ENCODE measurements at regions not wholly inside any gene's neighbourhood (a gene's known extent, or its start where the extent isn't known, plus 50 kb on each side); places are given as distances from the start of the nearest gene placed in this dataset.
"Not testable (repeated sequence)": the region's sequence is repeated elsewhere in the genome, so short reads cannot be mapped to it uniquely, and the experiment has no call there.

- intact Hi-C loops (cut with DNase I; ENCODE audit: low total_unique reads) = no loop called here
- H3K4me3 ChIP-seq (ENCODE audit: low read depth, poor library complexity, severe bottlenecking) = no peak overlapping the region
- 63 to 71% methylated on average over 8 of the region's 8 CpGs for WGBS, 2 donors
- TF ChIP-seq POLR2A (IDR thresholded peaks at IDR 0.05) (no peak), CTCF (IDR thresholded peaks at IDR 0.05) (no peak)
- DNase-seq (ENCODE audit: low spot score in 2 of 2) = no peak
Observed at GRCh38 chr1:87435484-87435883, 106.8 kb downstream of the LMO4 start.

GRCh38 chr1:87436115-87436514, 107.4 kb downstream of the LMO4 start:
- H3K4me3 ChIP-seq (ENCODE audit: low read depth, poor library complexity, severe bottlenecking); intact Hi-C loops (cut with DNase I; ENCODE audit: low total_unique reads); DNase-seq (ENCODE audit: low spot score in 2 of 2): not testable (repeated sequence)
- WGBS, 2 donors = 43 to 52% methylated on average over 8 of the region's 8 CpGs

- WGBS, 2 donors = 40 to 43% methylated on average over 4 of the region's 4 CpGs
- no peak for DNase-seq (ENCODE audit: low spot score in 2 of 2)
- intact Hi-C loops (cut with DNase I; ENCODE audit: low total_unique reads) = no loop called here
- H3K4me3 ChIP-seq (ENCODE audit: low read depth, poor library complexity, severe bottlenecking) = no peak overlapping the region
- TF ChIP-seq CTCF (IDR thresholded peaks at IDR 0.05) (no peak), POLR2A (IDR thresholded peaks at IDR 0.05) (no peak)
Observed at GRCh38 chr1:87436534-87436933, 107.9 kb downstream of the LMO4 start.

GRCh38 chr1:87437663-87438295, 109.1 kb downstream of the LMO4 start:
- 47 to 57% methylated on average over 3 of the region's 3 CpGs for WGBS, 2 donors
- intact Hi-C loops (cut with DNase I; ENCODE audit: low total_unique reads) = no loop called here
- TF ChIP-seq POLR2A (IDR thresholded peaks at IDR 0.05) = no peak
- TF ChIP-seq CTCF (IDR thresholded peaks at IDR 0.05) = no peak
- no peak overlapping the region for H3K4me3 ChIP-seq (ENCODE audit: low read depth, poor library complexity, severe bottlenecking)
- no peak for DNase-seq (ENCODE audit: low spot score in 2 of 2)

GRCh38 chr1:87439821-87440220, 111.1 kb downstream of the LMO4 start:
- no peak for DNase-seq (ENCODE audit: low spot score in 2 of 2)
- WGBS, 2 donors = 51 to 60% methylated on average over 5 of the region's 5 CpGs
- TF ChIP-seq POLR2A (IDR thresholded peaks at IDR 0.05) = no peak
- intact Hi-C loops (cut with DNase I; ENCODE audit: low total_unique reads) = no loop called here
- H3K4me3 ChIP-seq (ENCODE audit: low read depth, poor library complexity, severe bottlenecking) = no peak overlapping the region

GRCh38 chr1:87449348-87449963, 120.8 kb downstream of the LMO4 start:
- 44 to 66% methylated on average over 7 of the region's 7 CpGs for WGBS, 2 donors
- no peak for DNase-seq (ENCODE audit: low spot score in 2 of 2)
- no peak overlapping the region for H3K4me3 ChIP-seq (ENCODE audit: low read depth, poor library complexity, severe bottlenecking)
- intact Hi-C loops (cut with DNase I; ENCODE audit: low total_unique reads) = no loop called here
- TF ChIP-seq CTCF (IDR thresholded peaks at IDR 0.05) = no peak
- TF ChIP-seq POLR2A (IDR thresholded peaks at IDR 0.05) = no peak

- no peak overlapping the region for H3K4me3 ChIP-seq (ENCODE audit: low read depth, poor library complexity, severe bottlenecking)
- no peak for DNase-seq (ENCODE audit: low spot score in 2 of 2)
- intact Hi-C loops (cut with DNase I; ENCODE audit: low total_unique reads) = no loop called here
- TF ChIP-seq CTCF (IDR thresholded peaks at IDR 0.05) (no peak), POLR2A (IDR thresholded peaks at IDR 0.05) (no peak)
- 74% methylated on average over 5 of the region's 5 CpGs for WGBS, 2 donors
Observed at GRCh38 chr1:87450136-87450535, 121.5 kb downstream of the LMO4 start.

All from lower leg skin (tissue), 4 donors.